GM20000 (cell line): ENCODE measurements at regions not wholly inside any gene's neighbourhood (a gene's known extent, or its start where the extent isn't known, plus 50 kb on each side); places are given as distances from the start of the nearest gene placed in this dataset.
"Not testable (repeated sequence)": the region's sequence is repeated elsewhere in the genome, so short reads cannot be mapped to it uniquely, and the experiment has no call there.

Experiments
- DNase-seq: peaks from one replicate; pipeline ENCODE4 v3.0.0; 2012; ENCODE audit warnings: low spot score
- TF ChIP-seq, protein P1 (sequence below): IDR thresholded peaks from 2 replicates; pipeline ENCODE4 v1.5.1; 2012; ENCODE audit warnings: mild to moderate bottlenecking, control low read depth; ENCODE audit errors: extremely low read depth, missing control alignments

DNA sequence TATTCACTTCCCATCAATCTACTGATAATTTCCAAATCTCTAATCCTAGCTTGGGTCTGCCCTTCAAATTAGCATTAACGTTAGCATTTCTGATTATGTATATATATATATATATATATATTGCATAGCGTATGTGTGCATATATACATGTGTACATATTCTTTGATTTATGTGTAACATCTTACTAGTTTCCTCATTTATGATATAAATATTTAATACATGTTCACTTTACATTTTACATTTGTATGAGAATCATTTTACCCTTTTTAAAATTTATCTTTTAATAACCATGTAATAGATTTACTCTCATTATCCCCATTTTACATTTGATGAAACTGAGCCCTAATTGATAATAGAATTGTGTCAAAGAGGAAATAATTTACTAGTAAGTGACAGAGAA lies 164.7 kb downstream of the ZNF648 start:
- no peak for DNase-seq
- TF ChIP-seq, protein P1, sequence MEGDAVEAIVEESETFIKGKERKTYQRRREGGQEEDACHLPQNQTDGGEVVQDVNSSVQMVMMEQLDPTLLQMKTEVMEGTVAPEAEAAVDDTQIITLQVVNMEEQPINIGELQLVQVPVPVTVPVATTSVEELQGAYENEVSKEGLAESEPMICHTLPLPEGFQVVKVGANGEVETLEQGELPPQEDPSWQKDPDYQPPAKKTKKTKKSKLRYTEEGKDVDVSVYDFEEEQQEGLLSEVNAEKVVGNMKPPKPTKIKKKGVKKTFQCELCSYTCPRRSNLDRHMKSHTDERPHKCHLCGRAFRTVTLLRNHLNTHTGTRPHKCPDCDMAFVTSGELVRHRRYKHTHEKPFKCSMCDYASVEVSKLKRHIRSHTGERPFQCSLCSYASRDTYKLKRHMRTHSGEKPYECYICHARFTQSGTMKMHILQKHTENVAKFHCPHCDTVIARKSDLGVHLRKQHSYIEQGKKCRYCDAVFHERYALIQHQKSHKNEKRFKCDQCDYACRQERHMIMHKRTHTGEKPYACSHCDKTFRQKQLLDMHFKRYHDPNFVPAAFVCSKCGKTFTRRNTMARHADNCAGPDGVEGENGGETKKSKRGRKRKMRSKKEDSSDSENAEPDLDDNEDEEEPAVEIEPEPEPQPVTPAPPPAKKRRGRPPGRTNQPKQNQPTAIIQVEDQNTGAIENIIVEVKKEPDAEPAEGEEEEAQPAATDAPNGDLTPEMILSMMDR = no peak

DNA sequence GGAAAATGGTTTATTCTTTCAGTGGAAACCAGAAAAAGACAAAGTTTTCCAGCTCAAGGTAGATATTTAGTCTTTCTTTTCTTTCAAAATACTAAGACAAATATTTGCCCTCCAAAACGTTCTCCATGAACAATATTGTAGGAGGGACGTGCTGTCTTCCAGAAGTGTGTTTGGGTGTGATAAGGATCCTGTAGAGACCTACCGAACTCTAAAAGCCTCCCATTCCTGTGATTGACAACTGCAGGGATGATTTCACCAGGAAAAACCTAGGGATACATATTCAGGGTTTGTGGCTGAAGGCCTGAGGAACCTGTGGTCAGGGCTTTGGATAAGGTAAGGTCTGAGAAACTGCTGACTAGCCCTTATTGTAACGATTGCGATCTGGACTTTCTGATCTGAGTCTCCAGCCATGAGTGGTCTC lies 167.1 kb downstream of the ZNF648 start:
- TF ChIP-seq, protein P1 = no peak
- DNase-seq = no peak

DNA sequence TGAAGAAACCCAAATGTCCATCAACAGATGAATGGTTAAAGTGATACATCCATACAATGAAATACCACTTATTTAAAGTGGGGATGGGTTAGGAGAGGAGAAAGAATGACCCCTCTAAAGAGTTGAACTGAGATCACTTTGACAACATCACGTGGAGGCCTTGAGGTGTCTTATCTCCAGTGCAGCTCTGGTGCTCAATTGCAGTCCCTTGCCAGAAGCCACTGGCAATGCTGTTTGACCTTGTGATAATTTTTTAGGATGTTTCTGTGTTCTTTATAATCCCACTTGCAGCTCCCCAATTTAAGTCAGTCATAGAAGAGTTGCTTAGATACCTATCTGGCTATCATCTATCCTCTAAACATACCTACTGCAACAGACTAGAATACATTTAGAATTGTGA lies 167.6 kb downstream of the ZNF648 start:
- DNase-seq = no peak
- TF ChIP-seq, protein P1 = no peak

DNA sequence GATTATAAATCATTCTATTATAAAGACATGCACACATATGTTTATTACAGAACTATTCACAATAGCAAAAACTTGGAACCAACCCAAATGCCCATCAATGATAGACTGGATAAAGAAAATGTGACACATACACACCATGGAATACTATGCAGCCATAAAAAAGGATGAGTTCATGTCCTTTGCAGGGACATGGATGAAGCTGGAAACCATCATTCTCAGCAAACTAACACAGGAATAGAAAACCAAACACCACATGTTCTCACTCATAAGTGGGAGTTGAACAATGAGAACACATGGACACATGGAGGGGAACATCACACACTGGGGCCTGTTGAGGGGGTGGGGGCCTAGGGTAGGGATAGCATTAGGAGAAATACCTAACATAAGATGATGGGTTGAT lies 168.4 kb downstream of the ZNF648 start:
- not testable (repeated sequence) for DNase-seq

DNA sequence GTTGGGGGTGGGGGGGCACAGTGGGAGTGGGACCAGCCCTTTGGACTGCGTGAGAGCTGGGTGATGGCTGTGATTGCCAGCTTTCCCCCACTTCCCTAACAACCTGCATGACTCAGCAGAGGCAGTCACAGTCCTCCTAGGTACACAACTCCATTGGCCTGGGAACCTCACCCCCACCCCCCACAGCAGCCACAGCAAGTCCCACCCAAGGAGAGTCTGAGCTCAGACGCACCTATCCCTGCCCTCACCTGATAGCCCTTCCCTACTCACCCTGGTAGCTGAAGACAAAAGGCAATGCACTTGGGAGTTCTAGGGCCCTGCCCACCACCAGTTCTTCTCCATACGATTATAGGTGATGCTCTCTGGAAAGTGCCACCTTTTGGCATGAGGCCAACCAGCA lies 188.9 kb downstream of the ZNF648 start:
- TF ChIP-seq, protein P1 = no peak

DNA sequence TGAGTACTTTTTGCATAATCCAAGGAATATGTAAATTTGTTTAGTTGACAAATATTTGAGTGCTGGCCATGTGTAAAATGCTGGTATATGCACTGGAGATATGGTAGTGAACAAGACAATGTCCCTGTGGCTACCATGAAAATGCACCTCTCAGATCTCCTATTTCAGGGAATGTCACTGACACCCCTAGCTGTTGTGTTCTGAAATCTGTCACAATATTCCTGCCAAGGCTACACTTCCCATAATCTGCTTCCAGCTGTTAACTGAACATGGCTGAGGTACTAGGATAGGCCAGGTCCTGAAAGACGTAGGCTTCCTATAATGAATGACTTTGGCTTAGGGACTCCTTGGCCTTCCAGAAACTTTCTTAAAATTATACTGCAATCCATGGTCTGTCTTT lies 197.8 kb downstream of the ZNF648 start:
- no peak for DNase-seq
- TF ChIP-seq, protein P1 = no peak

More for the DNA sequence above, 188.9 kb downstream of the ZNF648 start:
- no peak for DNase-seq

DNA sequence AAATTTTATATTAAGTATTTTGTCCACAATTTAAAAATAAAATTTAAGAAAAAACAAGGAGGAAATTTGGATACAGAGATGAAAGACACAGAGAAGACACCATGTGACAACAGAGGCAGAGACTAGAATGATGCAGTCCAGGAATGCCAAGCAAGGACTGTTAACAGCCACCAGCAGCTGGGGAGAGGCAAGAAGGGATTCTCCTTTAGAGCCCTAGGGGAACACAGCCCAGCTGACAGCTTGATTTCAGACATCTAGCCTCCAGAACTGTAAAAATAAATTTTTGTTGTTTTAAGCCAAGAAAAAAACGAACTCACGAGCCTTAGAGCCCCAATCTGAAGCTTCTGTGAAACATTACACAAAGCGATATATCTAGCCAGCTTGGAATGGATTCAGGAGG lies 198.5 kb downstream of the ZNF648 start:
- TF ChIP-seq, protein P1 = no peak
- no peak for DNase-seq

DNA sequence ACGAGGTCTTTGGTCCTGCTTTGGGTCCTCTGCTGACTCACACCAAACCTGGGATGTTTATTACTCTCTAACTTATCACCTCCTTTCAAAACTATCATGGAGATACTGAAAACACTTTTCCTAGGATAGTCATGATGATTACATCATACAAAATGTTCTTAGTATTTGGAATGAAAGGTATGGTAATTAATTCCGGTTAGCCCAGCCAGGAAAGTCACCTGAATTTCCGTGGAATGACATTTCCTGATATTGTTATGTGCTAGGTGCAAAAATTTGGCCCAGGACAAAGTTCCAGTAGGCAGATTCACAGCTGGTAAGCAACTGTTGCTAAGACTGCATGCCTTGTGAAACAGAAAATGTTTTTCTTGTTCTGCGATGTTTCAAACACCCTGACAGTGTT lies 203.4 kb downstream of the ZNF648 start:
- TF ChIP-seq, protein P1 = no peak
- no peak for DNase-seq
